Large intestine (tissue), 3 donors: ENCODE measurements at regions not wholly inside any gene's neighbourhood (a gene's known extent, or its start where the extent isn't known, plus 50 kb on each side); places are given as distances from the start of the nearest gene placed in this dataset.
A peak's percentile ranks its signal among the peaks of the same experiment; 100 is the strongest.
"Not testable (repeated sequence)": the region's sequence is repeated elsewhere in the genome, so short reads cannot be mapped to it uniquely, and the experiment has no call there.

ENCODE experiments used
- DNase-seq, 2 donors: peaks; one replicate each; pipeline versions ENCODE4 v3.0.0 to v3.0.0-alpha.2; 2013
- H3K27ac ChIP-seq: one replicate; pipeline ENCODE4 v1.5.1; 2013; ENCODE audit warnings: low read length
- H3K27me3 ChIP-seq: 2 replicates; pipeline ENCODE4 v1.6.1; 2013; ENCODE audit warnings: low read length; ENCODE audit not compliant: control insufficient read depth, insufficient read depth
- H3K36me3 ChIP-seq: 2 replicates; pipeline ENCODE4 v1.6.1; 2013; ENCODE audit warnings: low read length; ENCODE audit not compliant: control insufficient read depth, insufficient read depth
- H3K4me1 ChIP-seq: one replicate; pipeline ENCODE4 v1.6.1; 2013; ENCODE audit warnings: low read length; ENCODE audit not compliant: control insufficient read depth, insufficient read depth
- H3K4me3 ChIP-seq: one replicate; pipeline ENCODE4 v1.5.1; 2013; ENCODE audit warnings: low read length
- H3K9me3 ChIP-seq: one replicate; pipeline ENCODE4 v1.6.1; 2013; ENCODE audit warnings: mild to moderate bottlenecking, low read depth, low read length, moderate library complexity; ENCODE audit not compliant: control insufficient read depth
- WGBS: methylation state at CpG from one replicate; pipeline ENCODE4 v1.1.5; 2013; ENCODE audit warnings: low lambda C conversion rate; ENCODE audit not compliant: insufficient coverage; 5-methylcytosine and 5-hydroxymethylcytosine counted together

DNA sequence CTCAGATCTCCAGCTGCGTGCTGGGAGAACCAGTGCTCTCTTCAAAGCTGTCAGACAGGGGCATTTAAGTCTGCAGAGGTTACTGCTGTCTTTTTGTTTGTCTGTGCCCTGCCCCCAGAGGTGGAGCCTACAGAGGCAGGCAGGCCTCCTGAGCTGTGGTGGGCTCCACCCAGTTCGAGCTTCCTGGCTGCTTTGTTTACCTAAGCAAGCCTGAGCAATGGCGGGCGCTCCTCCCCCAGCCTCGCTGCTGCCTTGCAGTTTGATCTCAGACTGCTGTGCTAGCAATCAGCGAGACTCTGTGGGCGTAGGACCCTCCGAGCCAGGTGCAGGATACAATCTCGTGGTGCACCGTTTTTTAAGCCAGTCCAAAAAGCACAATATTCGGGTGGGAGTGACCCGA is 864.4 kb downstream of the GBE1 start:
- not testable (repeated sequence) for H3K27ac ChIP-seq, H3K4me3 ChIP-seq, H3K9me3 ChIP-seq, DNase-seq, H3K36me3 ChIP-seq, H3K27me3 ChIP-seq, H3K4me1 ChIP-seq
- no CpG with 5 or more reads among the region's 12 CpGs for WGBS

DNA sequence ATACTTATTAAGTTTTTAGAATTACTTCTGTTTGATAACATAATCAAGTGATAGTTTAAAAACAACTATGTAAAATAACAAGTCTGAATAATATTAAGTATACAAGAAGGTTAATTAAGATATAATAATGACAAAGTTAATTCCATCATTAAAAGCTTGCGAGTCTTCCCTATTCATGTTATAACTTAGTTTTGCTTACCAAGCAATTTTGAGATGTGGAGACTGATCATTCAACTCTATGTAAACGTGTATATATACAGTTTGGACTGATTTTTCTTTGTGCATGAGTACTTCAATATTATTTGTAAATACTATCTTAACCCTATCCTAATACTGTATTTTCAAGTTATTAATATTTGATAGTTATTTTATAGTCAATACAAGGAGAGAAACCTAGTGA is 870.9 kb downstream of the GBE1 start:
- Histone ChIP-seq H3K9me3 (no peaks in the 10 kb centered on the region), H3K36me3 (no peaks in the 10 kb centered on the region), H3K4me3 (no peak overlapping the region), H3K27ac (no peak overlapping the region), H3K4me1 (no peaks in the 10 kb centered on the region), H3K27me3 (no peaks in the 10 kb centered on the region)
- DNase-seq = no peak
- 92% methylated on average over 2 of the region's 2 CpGs for WGBS

DNA sequence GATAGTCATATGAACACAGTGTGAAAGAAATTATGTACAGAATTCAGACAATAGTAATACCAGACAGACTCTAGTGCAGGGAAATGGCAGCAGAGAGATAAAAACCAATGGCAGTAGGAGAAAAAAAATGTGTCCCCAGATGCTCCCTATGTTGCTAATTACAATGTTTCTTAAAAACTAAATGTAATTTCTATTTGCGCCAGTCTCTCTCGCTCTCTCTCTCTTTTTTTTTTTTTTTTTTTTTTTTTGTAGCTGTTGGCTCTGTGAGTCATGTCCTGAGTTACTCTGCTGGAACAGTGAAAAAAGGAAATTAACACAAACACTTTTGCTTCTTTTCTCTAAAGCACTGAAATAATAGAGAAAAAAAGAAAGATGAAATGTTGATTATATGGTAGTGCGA is 871.9 kb downstream of the GBE1 start:
- Histone ChIP-seq H3K4me1 (no peaks in the 10 kb centered on the region), H3K4me3 (no peak overlapping the region), H3K36me3 (no peaks in the 10 kb centered on the region), H3K27me3 (no peaks in the 10 kb centered on the region), H3K9me3 (no peaks in the 10 kb centered on the region), H3K27ac (no peak overlapping the region)
- WGBS = no CpG with 5 or more reads among the region's 3 CpGs
- DNase-seq = no peak

DNA sequence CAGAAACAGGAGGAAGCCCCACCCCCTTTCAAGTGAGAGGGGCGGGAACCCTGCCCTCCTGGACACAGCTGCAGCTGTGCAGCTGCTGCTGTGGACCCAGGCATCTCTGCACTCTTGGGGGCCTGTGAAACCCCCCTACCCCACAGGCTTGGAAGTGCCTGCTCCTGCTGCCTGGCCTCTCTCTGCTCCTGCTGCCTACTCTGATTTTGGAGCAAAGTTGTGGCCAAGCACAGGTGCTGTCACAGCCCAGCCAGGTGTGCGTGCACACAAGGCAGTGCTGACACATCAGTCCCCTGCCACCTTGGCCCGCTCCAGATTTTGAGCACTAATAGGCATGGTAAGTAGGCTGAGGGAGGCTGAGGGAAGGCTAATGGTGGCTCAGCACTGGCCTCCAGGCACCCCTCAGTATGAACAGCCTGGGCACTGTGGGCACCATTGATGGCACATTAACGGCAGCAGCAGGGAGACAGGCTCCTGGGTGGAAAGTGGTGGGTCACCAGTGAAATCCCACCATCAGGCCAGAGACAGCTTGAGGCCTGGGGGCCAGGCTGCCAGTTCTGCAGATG is 890.9 kb downstream of the GBE1 start:
- no peaks in the 10 kb centered on the region for H3K9me3 ChIP-seq
- no peak overlapping the region for H3K27ac ChIP-seq
- no peaks in the 10 kb centered on the region for H3K36me3 ChIP-seq
- H3K27me3 ChIP-seq = no peaks in the 10 kb centered on the region
- no peak overlapping the region for H3K4me3 ChIP-seq
- no peak for DNase-seq
- H3K4me1 ChIP-seq = no peaks in the 10 kb centered on the region
- WGBS = no CpG with 5 or more reads among the region's 4 CpGs

DNA sequence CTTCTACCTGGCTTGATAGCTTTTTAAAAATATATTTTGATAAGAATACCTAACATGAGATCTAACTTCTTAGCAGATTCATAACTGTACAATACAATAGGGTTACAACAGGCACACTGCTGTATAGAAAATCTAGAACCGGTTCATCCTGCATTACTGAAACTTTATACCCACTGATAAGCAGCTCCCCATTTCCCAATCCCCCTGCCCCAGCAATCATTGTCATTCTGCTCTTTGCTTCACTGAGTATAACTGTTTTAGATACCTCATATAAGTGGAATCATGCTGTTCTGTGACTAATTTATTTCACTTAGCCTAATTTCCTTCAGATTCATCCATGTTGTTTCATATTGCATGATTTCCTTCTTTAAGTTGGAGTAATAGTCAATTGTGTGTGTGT is 906.0 kb downstream of the GBE1 start:
- Histone ChIP-seq H3K27ac (no peak overlapping the region), H3K4me1 (no peaks in the 10 kb centered on the region), H3K36me3 (no peaks in the 10 kb centered on the region), H3K27me3 (no peaks in the 10 kb centered on the region), H3K9me3 (no peaks in the 10 kb centered on the region), H3K4me3 (no peak overlapping the region)
- WGBS = no CpG with 5 or more reads among the region's 1 CpG
- no peak for DNase-seq

DNA sequence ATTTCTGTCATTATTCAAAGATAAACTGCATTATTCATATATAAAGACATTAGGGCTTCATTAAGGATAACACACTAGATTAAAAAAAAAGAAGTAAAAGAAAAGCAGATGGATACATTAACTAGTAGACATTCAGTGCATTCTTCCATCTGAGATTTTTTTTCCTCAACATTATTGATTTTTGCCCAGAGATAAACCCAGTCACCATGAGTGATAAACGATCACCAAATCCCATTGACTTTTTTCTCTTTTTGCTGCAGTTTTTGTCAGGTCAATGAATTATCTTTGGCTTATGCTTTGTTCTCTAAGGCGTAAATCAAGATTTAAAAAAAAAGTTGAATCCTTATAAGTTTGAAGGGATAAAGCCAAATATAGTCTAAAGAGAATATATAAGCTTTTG is 925.0 kb downstream of the GBE1 start:
- no peak for DNase-seq
- Histone ChIP-seq H3K27ac (no peak overlapping the region), H3K36me3 (no peaks in the 10 kb centered on the region), H3K27me3 (no peaks in the 10 kb centered on the region), H3K4me3 (no peak overlapping the region), H3K9me3 (peaks cover 13% of the 10 kb centered on the region), H3K4me1 (no peaks in the 10 kb centered on the region)
- WGBS = 33% methylated on average over 1 of the region's 2 CpGs

DNA sequence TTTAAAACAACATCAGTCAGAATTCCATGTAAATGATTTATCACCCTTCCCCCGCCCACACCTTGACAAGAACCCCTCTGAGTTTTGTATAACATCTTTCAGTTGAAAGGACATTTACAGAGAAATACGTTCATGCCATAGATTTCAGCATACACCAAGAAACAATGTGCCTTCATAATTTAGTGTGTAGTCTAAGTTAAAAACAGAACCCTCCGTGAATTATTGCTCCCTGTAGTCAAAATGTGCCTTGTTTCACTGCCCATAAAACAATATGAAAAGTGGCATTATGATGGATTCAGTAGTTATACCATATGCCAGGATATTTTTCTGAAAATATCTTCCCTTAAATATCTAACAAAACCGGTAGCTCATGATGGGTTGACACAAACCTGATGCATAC is 953.9 kb downstream of the GBE1 start:
- DNase-seq = no peak
- no peaks in the 10 kb centered on the region for H3K9me3 ChIP-seq
- WGBS = 90% methylated on average over 2 of the region's 4 CpGs
- H3K4me1 ChIP-seq = no peaks in the 10 kb centered on the region
- H3K36me3 ChIP-seq = no peaks in the 10 kb centered on the region
- H3K27me3 ChIP-seq = no peaks in the 10 kb centered on the region
- H3K4me3 ChIP-seq = no peak overlapping the region
- no peak overlapping the region for H3K27ac ChIP-seq

DNA sequence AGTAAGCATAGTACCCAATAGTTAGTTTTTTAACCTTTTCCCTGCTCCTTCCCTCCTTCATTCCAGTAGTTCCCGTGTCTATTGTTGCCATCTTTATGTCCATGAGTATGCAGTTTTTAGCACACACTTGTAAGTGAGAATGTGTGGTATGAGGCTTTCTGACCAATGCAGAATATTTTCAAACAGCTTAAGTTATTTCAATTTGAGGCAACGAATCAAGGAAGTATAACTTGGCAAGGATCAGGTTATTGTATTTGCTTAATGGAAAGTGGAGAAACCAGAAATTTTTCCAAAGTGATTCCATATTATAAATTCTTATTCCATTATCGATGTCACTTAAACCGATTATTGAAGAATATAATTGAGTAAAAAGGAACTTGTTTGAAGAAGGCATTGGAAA is 954.8 kb downstream of the GBE1 start:
- DNase-seq = no peak
- Histone ChIP-seq H3K4me3 (no peak overlapping the region), H3K27ac (no peak overlapping the region), H3K36me3 (no peaks in the 10 kb centered on the region), H3K9me3 (no peaks in the 10 kb centered on the region), H3K4me1 (no peaks in the 10 kb centered on the region), H3K27me3 (no peaks in the 10 kb centered on the region)
- 86% methylated on average over 2 of the region's 4 CpGs for WGBS

DNA sequence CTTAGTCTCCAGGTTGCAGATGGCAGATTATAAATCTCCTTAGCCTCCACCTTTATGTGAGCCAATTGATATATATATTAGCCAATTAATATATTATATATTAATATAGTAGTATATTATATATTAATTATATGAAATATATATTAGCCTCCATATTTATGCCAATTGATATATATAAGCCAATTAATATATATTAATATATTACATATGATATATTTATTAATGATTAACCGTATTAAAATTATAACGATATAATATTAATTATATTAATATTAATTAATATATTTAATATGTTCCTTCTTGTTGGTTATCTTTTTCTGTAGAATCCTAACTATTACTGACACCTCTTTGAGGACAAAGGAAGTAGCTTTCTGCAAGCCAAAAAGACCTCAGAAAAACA is 972.5 kb downstream of the GBE1 start:
- H3K36me3 ChIP-seq = no peaks in the 10 kb centered on the region
- no peaks in the 10 kb centered on the region for H3K27me3 ChIP-seq
- WGBS = 100% methylated on average over 2 of the region's 2 CpGs
- DNase-seq = no peak
- H3K27ac ChIP-seq = no peak overlapping the region
- no peak overlapping the region for H3K4me3 ChIP-seq
- H3K9me3 ChIP-seq = no peaks in the 10 kb centered on the region
- H3K4me1 ChIP-seq = no peaks in the 10 kb centered on the region

DNA sequence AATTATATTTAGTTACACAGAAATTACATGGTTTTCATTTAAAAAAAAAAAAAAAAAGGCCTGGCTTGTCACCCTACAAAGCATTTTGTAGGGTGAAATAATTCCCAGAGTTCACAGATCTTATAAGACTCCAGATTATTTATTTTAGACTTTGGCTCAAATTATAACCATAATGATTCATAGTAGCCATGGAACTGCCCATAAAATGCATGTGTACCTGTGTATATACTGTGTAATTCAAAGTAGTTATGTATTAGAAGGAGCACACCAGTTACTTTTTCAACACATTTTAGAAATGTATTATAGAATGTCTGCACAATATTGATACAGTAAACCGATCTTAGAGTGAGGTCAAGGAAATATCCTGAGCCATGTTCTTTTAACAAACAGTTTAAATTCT is 975.6 kb downstream of the GBE1 start:
- Histone ChIP-seq H3K9me3 (no peaks in the 10 kb centered on the region), H3K4me1 (no peaks in the 10 kb centered on the region), H3K36me3 (no peaks in the 10 kb centered on the region), H3K27me3 (no peaks in the 10 kb centered on the region), H3K27ac (no peak overlapping the region), H3K4me3 (no peak overlapping the region)
- DNase-seq = no peak
- WGBS = 100% methylated on average over 1 of the region's 1 CpG

DNA sequence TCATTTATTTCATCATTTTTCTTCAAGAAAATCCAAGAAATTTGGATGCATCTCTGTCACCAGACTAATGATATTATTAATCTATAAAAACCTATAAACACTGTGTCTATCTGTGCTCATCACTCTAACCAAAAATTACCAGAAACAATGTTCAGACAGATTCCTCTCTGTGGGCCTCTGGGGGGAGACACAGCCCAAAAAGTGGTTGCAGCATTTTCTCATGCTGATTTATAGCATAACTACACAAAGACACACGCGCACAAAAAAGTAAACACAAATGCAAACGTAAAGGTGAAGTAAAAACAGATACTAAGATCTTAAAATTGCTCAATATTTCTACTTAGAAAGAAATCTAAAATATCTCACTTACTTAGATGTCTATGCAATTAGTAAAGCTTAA is 976.0 kb downstream of the GBE1 start:
- H3K4me1 ChIP-seq = no peaks in the 10 kb centered on the region
- WGBS = 50% methylated on average over 2 of the region's 3 CpGs
- H3K4me3 ChIP-seq = no peak overlapping the region
- no peaks in the 10 kb centered on the region for H3K36me3 ChIP-seq
- peak in 1 of 2 donors; percentile 20 for DNase-seq
- no peaks in the 10 kb centered on the region for H3K9me3 ChIP-seq
- no peak overlapping the region for H3K27ac ChIP-seq
- no peaks in the 10 kb centered on the region for H3K27me3 ChIP-seq
